ENCODE measurements at regions not wholly inside any gene's neighbourhood (a gene's known extent, or its start where the extent isn't known, plus 50 kb on each side); places are given as distances from the start of the nearest gene placed in this dataset.

DNA sequence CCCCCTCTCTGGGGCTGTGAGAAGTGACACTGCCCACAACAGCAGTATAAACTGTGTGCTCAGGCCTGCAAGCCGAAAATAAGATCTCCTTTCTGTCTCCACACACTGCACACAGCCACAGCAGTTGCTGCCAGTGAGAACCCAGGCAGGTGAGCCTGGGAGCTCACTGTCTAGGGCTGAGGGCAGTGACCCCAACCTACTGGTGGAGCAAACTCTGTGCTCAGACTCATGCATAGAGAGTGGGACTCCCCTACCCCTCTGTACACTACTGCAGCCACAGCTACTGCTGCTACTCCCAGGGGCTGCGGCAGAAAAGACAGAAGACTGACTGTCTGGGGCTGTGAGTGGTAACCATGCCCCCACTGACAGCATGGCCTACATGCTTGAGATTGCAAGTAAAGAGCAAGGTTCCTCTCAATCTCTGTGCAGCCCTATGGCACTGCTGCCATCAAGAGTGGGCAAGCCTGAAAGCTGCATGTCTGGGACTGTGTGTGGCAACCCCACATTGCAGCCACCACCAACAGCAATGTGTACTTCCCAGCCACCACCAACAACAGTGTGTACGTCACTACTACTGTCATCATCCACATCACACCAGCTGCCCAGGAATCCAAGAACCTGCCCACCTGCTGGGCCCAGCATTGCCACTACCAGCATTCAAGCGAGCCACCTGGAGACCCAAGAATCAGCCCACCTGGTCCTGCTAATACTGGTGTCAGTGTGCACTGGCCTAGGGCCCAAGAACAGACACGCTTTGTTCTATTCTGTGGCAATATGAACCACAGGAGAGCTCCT is 226.1 kb downstream of the XPNPEP1 start:
- Histone ChIP-seq H3K36me3 (ENCODE audit: control insufficient read depth in 2 of 2, insufficient read depth in 1 of 2, low read length in 2 of 2) (no peaks in the 10 kb centered on the region), H3K4me1 (ENCODE audit: control insufficient read depth, insufficient read depth, low read length) (no peaks in the 10 kb centered on the region), H3K4me3 (ENCODE audit: low read depth, low read length) (no peak overlapping the region), H3K9me3 (ENCODE audit: control insufficient read depth, insufficient read depth, low read depth, low read length) (no peaks in the 10 kb centered on the region), H3K27ac (ENCODE audit: extremely low read depth, low read depth, low read length) (no peak overlapping the region)
- ChIA-PET CTCF (interaction anchor here (0.6 kb wide), 1 partner anchor 1153 kb away, joined by 3 read pairs; no protein-coding TSS in a partner anchor), POLR2A (no interaction called here)
- TF ChIP-seq IKZF3 (tag by site-specific recombination; IDR thresholded peaks at IDR 0.05) (no peak), ZNF26 (tag by site-specific recombination; IDR thresholded peaks at IDR 0.05) (no peak), ZNF302 (tag by site-specific recombination; IDR thresholded peaks at IDR 0.05; ENCODE audit: low read depth) (no peak), ZNF777 (tag by site-specific recombination; IDR thresholded peaks at IDR 0.05; ENCODE audit: borderline replicate concordance) (no peak), MEIS1 (CRISPR knock-in tag; IDR thresholded peaks at IDR 0.05; ENCODE audit: borderline replicate concordance) (no peak), ZNF394 (tag by site-specific recombination; IDR thresholded peaks at IDR 0.05; ENCODE audit: borderline replicate concordance) (no peak), ZNF112 (tag by site-specific recombination; IDR thresholded peaks at IDR 0.05) (no peak), ZNF146 (tag by site-specific recombination; IDR thresholded peaks at IDR 0.05) (no peak), ZBTB48 (tag by site-specific recombination; IDR thresholded peaks at IDR 0.05) (no peak), ZBTB20 (tag by site-specific recombination; IDR thresholded peaks at IDR 0.05) (no peak), ZNF239 (tag by site-specific recombination; IDR thresholded peaks at IDR 0.05) (no peak), ZNF311 (tag by site-specific recombination; IDR thresholded peaks at IDR 0.05; ENCODE audit: borderline replicate concordance) (no peak), SALL2 (tag by site-specific recombination; IDR thresholded peaks at IDR 0.05; ENCODE audit: borderline replicate concordance) (no peak)
- TF ChIP-seq, protein P1, sequence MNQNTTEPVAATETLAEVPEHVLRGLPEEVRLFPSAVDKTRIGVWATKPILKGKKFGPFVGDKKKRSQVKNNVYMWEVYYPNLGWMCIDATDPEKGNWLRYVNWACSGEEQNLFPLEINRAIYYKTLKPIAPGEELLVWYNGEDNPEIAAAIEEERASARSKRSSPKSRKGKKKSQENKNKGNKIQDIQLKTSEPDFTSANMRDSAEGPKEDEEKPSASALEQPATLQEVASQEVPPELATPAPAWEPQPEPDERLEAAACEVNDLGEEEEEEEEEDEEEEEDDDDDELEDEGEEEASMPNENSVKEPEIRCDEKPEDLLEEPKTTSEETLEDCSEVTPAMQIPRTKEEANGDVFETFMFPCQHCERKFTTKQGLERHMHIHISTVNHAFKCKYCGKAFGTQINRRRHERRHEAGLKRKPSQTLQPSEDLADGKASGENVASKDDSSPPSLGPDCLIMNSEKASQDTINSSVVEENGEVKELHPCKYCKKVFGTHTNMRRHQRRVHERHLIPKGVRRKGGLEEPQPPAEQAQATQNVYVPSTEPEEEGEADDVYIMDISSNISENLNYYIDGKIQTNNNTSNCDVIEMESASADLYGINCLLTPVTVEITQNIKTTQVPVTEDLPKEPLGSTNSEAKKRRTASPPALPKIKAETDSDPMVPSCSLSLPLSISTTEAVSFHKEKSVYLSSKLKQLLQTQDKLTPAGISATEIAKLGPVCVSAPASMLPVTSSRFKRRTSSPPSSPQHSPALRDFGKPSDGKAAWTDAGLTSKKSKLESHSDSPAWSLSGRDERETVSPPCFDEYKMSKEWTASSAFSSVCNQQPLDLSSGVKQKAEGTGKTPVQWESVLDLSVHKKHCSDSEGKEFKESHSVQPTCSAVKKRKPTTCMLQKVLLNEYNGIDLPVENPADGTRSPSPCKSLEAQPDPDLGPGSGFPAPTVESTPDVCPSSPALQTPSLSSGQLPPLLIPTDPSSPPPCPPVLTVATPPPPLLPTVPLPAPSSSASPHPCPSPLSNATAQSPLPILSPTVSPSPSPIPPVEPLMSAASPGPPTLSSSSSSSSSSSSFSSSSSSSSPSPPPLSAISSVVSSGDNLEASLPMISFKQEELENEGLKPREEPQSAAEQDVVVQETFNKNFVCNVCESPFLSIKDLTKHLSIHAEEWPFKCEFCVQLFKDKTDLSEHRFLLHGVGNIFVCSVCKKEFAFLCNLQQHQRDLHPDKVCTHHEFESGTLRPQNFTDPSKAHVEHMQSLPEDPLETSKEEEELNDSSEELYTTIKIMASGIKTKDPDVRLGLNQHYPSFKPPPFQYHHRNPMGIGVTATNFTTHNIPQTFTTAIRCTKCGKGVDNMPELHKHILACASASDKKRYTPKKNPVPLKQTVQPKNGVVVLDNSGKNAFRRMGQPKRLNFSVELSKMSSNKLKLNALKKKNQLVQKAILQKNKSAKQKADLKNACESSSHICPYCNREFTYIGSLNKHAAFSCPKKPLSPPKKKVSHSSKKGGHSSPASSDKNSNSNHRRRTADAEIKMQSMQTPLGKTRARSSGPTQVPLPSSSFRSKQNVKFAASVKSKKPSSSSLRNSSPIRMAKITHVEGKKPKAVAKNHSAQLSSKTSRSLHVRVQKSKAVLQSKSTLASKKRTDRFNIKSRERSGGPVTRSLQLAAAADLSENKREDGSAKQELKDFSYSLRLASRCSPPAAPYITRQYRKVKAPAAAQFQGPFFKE (tag by site-specific recombination; IDR thresholded peaks at IDR 0.05; ENCODE audit: borderline replicate concordance) = no peak
- TF ChIP-seq, protein P2, sequence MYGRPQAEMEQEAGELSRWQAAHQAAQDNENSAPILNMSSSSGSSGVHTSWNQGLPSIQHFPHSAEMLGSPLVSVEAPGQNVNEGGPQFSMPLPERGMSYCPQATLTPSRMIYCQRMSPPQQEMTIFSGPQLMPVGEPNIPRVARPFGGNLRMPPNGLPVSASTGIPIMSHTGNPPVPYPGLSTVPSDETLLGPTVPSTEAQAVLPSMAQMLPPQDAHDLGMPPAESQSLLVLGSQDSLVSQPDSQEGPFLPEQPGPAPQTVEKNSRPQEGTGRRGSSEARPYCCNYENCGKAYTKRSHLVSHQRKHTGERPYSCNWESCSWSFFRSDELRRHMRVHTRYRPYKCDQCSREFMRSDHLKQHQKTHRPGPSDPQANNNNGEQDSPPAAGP (tag by site-specific recombination; IDR thresholded peaks at IDR 0.05) = no peak

GRCh38 chr10:109696462-109696861 is 226.8 kb downstream of the XPNPEP1 start:
- Histone ChIP-seq H3K36me3 (ENCODE audit: control insufficient read depth in 2 of 2, insufficient read depth in 1 of 2, low read length in 2 of 2) (no peaks in the 10 kb centered on the region), H3K27ac (ENCODE audit: extremely low read depth, low read depth, low read length) (no peak overlapping the region), H3K9me3 (ENCODE audit: control insufficient read depth, insufficient read depth, low read depth, low read length) (no peaks in the 10 kb centered on the region), H3K4me1 (ENCODE audit: control insufficient read depth, insufficient read depth, low read length) (no peaks in the 10 kb centered on the region), H3K4me3 (ENCODE audit: low read depth, low read length) (no peak overlapping the region)
- ChIA-PET POLR2A (no interaction called here), CTCF (interaction anchor here (0.6 kb wide), 1 partner anchor 1154 kb away, joined by 3 read pairs; no protein-coding TSS in a partner anchor)
- no peak for TF ChIP-seq ZNF785 (tag by site-specific recombination; IDR thresholded peaks at IDR 0.05)
- no peak for TF ChIP-seq PRDM10 (tag by site-specific recombination; IDR thresholded peaks at IDR 0.05)
- TF ChIP-seq ZNF776 (tag by site-specific recombination; IDR thresholded peaks at IDR 0.05; ENCODE audit: borderline replicate concordance) = no peak
- no peak for TF ChIP-seq AEBP2 (tag by site-specific recombination; IDR thresholded peaks at IDR 0.05; ENCODE audit: borderline replicate concordance)
- no peak for TF ChIP-seq ZNF37A (tag by site-specific recombination; IDR thresholded peaks at IDR 0.05)
- TF ChIP-seq ZNF311 (tag by site-specific recombination; IDR thresholded peaks at IDR 0.05; ENCODE audit: borderline replicate concordance) = no peak
